ENCODE measurements at regions not wholly inside any gene's neighbourhood (a gene's known extent, or its start where the extent isn't known, plus 50 kb on each side); places are given as distances from the start of the nearest gene placed in this dataset.
A peak's percentile ranks its signal among the peaks of the same experiment; 100 is the strongest.
"Not testable (repeated sequence)": the region's sequence is repeated elsewhere in the genome, so short reads cannot be mapped to it uniquely, and the experiment has no call there.

GRCh38 chr3:157913741-157914150 lies 192.5 kb downstream of the SHOX2 start:
- H3K9me3 Mint-ChIP-seq: no peaks in the 10 kb centered on the region
- CTCF ChIA-PET: no interaction called here

DNA sequence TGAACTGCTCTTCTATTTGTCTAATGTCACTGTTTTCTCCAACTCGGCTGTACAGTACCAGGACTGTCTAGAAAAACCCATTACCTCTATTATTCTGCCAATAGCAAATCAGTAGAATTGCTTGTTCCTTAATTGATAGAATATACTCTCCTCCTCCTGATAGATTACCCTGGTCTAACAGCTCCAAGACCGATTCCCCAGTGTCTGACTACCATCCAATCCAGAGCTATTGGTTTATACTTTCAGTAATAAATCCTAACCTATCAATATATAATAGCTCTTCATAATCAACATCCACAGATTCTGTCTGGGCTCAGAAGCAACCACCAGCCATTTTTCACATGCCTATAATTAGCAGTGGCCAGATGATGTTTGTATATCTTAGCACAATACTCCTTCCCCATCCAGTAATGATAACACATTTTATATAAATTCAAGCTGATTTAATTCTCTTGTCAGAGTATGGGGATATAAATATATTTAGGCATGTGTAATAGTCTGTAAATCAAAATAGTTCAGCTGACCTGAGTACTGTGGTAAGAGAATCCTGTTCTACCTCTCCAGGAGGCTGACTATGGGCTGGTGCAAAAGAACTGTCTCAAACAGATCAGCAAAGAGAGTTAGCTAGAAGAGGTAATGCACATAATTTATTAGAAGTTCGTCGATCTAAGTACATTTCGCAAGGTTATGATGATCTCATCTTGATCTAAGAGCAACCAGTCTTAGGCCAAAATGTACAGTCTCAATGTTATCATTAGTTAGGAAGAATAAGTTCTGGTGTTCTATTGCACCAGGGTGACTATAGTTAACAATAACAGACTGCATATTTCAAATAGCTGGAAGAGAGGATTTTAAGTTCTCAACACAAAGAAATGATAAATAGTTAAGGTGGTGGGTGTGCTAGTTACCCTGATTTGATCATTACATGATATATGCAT lies 193.4 kb downstream of the SHOX2 start:
- ChIA-PET CTCF (no interaction called here), POLR2A (no interaction called here)
- no peak overlapping the region for H3K4me3 Mint-ChIP-seq
- no peaks in the 10 kb centered on the region for H3K36me3 Mint-ChIP-seq (ENCODE audit: low read depth)
- no peaks in the 10 kb centered on the region for H3K4me1 Mint-ChIP-seq
- no peaks in the 10 kb centered on the region for H3K27me3 Mint-ChIP-seq
- no peaks in the 10 kb centered on the region for H3K9me3 Mint-ChIP-seq
- no peak overlapping the region for H3K27ac Mint-ChIP-seq
- DNase-seq: no peak

More at GRCh38 chr3:157913741-157914150, 192.5 kb downstream of the SHOX2 start:
- no peak overlapping the region for H3K27ac Mint-ChIP-seq
- POLR2A ChIA-PET: no interaction called here
- no peaks in the 10 kb centered on the region for H3K4me1 Mint-ChIP-seq
- no peaks in the 10 kb centered on the region for H3K27me3 Mint-ChIP-seq
- no peak overlapping the region for H3K4me3 Mint-ChIP-seq
- DNase-seq: no peak
- no peaks in the 10 kb centered on the region for H3K36me3 Mint-ChIP-seq (ENCODE audit: low read depth)

DNA sequence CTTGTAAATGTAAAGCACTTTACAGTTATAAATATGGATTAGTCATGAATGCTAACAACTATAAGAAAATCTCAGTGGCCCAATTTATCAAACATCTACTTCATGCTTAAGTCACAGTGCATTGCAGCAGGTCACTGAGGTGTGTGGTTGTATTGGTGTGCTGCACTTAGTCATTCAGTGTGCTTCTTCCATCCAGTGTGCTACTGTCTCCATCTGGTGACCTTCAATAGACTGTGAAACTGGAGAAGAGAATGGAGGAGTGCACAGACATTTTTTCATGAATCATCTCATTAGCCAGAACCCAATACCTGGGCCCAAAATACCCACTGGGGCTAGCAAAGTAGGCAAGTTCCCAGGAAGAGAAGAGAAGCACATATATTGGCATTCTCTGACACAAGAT lies 199.6 kb downstream of the SHOX2 start:
- no peak for DNase-seq
- CTCF ChIA-PET: no interaction called here
- Mint-ChIP-seq H3K27ac (no peak overlapping the region), H3K4me3 (no peak overlapping the region), H3K9me3 (peaks cover 3% of the 10 kb centered on the region), H3K4me1 (no peaks in the 10 kb centered on the region), H3K36me3 (ENCODE audit: low read depth) (no peaks in the 10 kb centered on the region), H3K27me3 (no peaks in the 10 kb centered on the region)
- POLR2A ChIA-PET: no interaction called here

DNA sequence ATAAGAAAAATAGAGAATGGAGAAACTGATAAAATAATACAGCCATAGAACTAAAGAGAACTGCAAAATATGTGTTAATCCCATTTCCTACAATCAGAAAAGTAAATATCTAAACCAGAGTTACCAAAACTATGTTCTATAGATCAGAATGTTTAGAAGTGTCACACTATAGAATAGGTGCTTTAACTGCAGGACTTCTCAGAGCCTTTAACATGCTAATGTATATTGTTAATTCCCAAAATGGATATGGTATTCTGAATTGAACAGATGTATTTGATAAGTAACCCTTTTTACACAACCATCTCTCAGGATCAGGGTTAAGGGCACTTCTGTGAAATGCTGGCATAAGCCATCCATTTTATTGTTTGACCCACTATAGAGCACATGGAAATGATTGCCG lies 200.3 kb downstream of the SHOX2 start:
- Mint-ChIP-seq H3K27ac (no peak overlapping the region), H3K36me3 (ENCODE audit: low read depth) (no peaks in the 10 kb centered on the region), H3K27me3 (no peaks in the 10 kb centered on the region), H3K4me1 (no peaks in the 10 kb centered on the region), H3K4me3 (no peak overlapping the region), H3K9me3 (peaks cover 3% of the 10 kb centered on the region)
- no peak for DNase-seq
- ChIA-PET POLR2A (no interaction called here), CTCF (no interaction called here)

GRCh38 chr3:157902680-157903079 lies 203.5 kb downstream of the SHOX2 start:
- DNase-seq; H3K4me1 Mint-ChIP-seq; H3K4me3 Mint-ChIP-seq; H3K9me3 Mint-ChIP-seq; POLR2A ChIA-PET; H3K36me3 Mint-ChIP-seq (ENCODE audit: low read depth); H3K27me3 Mint-ChIP-seq; CTCF ChIA-PET; H3K27ac Mint-ChIP-seq: not testable (repeated sequence)

DNA sequence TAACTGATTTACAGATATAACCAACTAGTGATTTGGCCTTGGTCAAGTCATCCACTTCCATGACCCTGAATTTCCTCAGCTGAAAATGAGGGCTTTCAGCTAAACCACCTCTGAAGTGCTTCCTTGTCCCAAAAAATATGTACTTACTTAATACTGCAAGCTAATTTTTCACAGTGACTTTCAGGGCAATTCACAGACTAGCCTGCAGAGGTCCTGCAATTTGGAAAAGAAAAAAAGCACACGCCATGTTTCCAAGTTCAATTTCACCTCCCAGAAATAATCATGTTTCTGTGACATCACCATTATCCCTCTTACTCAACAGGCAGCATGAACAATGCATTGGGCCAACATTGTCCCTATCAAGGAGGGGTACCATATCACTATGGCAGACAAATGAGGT lies 218.2 kb downstream of the SHOX2 start:
- CTCF ChIA-PET: no interaction called here
- no peaks in the 10 kb centered on the region for H3K27me3 Mint-ChIP-seq
- no peak overlapping the region for H3K4me3 Mint-ChIP-seq
- POLR2A ChIA-PET: no interaction called here
- H3K27ac Mint-ChIP-seq: no peak overlapping the region
- H3K4me1 Mint-ChIP-seq: no peaks in the 10 kb centered on the region
- H3K9me3 Mint-ChIP-seq: no peaks in the 10 kb centered on the region
- H3K36me3 Mint-ChIP-seq (ENCODE audit: low read depth): no peaks in the 10 kb centered on the region
- no peak for DNase-seq

DNA sequence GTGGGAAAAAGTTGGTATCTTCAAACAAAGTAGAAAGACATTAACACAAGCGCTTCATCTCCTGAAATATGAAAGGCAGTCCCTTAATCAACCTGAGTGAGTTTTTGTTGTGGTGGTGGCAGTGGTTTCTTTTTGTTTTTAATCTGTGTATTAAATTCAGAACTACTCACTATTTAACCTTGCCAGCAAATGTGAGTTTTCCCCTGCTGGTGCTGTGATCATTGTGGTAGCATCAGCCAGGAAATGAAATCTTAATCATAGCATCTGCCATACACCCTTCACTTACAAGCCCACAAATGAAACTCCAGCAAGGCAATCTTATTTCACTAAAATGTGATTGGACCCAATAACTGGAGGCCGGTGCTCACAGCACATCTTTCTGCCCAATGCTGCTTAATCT lies 229.7 kb downstream of the SHOX2 start:
- Mint-ChIP-seq H3K27me3 (no peaks in the 10 kb centered on the region), H3K36me3 (ENCODE audit: low read depth) (no peaks in the 10 kb centered on the region), H3K9me3 (no peaks in the 10 kb centered on the region), H3K4me3 (no peak overlapping the region), H3K4me1 (no peaks in the 10 kb centered on the region), H3K27ac (no peak overlapping the region)
- ChIA-PET CTCF (no interaction called here), POLR2A (no interaction called here)
- no peak for DNase-seq

- Mint-ChIP-seq H3K27ac (no peak overlapping the region), H3K27me3 (no peaks in the 10 kb centered on the region), H3K36me3 (ENCODE audit: low read depth) (no peaks in the 10 kb centered on the region), H3K4me1 (no peaks in the 10 kb centered on the region), H3K4me3 (no peak overlapping the region), H3K9me3 (no peaks in the 10 kb centered on the region)
- ChIA-PET CTCF (interaction anchor here (1.2 kb wide), 1 partner anchor 13 kb away, joined by 4 read pairs; no protein-coding TSS in a partner anchor), POLR2A (no interaction called here)
- no peak for DNase-seq
These were observed 233.3 kb downstream of the SHOX2 start for GRCh38 chr3:157872902-157873301.

GRCh38 chr3:157871838-157872460 lies 234.3 kb downstream of the SHOX2 start:
- no peaks in the 10 kb centered on the region for H3K27me3 Mint-ChIP-seq
- H3K9me3 Mint-ChIP-seq: no peaks in the 10 kb centered on the region
- no peaks in the 10 kb centered on the region for H3K4me1 Mint-ChIP-seq
- H3K4me3 Mint-ChIP-seq: no peak overlapping the region
- POLR2A ChIA-PET: no interaction called here
- no peaks in the 10 kb centered on the region for H3K36me3 Mint-ChIP-seq (ENCODE audit: low read depth)
- no peak overlapping the region for H3K27ac Mint-ChIP-seq
- CTCF ChIA-PET: interaction anchor here (1.2 kb wide), 1 partner anchor 12 kb away, joined by 4 read pairs; no protein-coding TSS in a partner anchor
- DNase-seq: no peak

- POLR2A ChIA-PET: no interaction called here
- CTCF ChIA-PET: no interaction called here
- no peaks in the 10 kb centered on the region for H3K36me3 Mint-ChIP-seq (ENCODE audit: low read depth)
- no peak overlapping the region for H3K4me3 Mint-ChIP-seq
- DNase-seq: no peak
- no peaks in the 10 kb centered on the region for H3K9me3 Mint-ChIP-seq
- H3K27me3 Mint-ChIP-seq: no peaks in the 10 kb centered on the region
- H3K27ac Mint-ChIP-seq: no peak overlapping the region
- no peaks in the 10 kb centered on the region for H3K4me1 Mint-ChIP-seq
These were observed 235.0 kb downstream of the SHOX2 start for GRCh38 chr3:157871248-157871647.

GRCh38 chr3:157868946-157869345 lies 237.3 kb downstream of the SHOX2 start:
- CTCF ChIA-PET: no interaction called here
- no peaks in the 10 kb centered on the region for H3K4me1 Mint-ChIP-seq

GRCh38 chr3:157868196-157868595 lies 238.0 kb downstream of the SHOX2 start:
- Mint-ChIP-seq H3K9me3 (no peaks in the 10 kb centered on the region), H3K36me3 (ENCODE audit: low read depth) (no peaks in the 10 kb centered on the region), H3K4me3 (no peak overlapping the region), H3K4me1 (no peaks in the 10 kb centered on the region), H3K27ac (no peak overlapping the region), H3K27me3 (no peaks in the 10 kb centered on the region)
- POLR2A ChIA-PET: no interaction called here
- DNase-seq: no peak
- CTCF ChIA-PET: no interaction called here

More at GRCh38 chr3:157868946-157869345, 237.3 kb downstream of the SHOX2 start:
- POLR2A ChIA-PET: no interaction called here
- H3K4me3 Mint-ChIP-seq: no peak overlapping the region
- no peaks in the 10 kb centered on the region for H3K36me3 Mint-ChIP-seq (ENCODE audit: low read depth)
- H3K9me3 Mint-ChIP-seq: no peaks in the 10 kb centered on the region
- H3K27me3 Mint-ChIP-seq: no peaks in the 10 kb centered on the region
- H3K27ac Mint-ChIP-seq: no peak overlapping the region
- no peak for DNase-seq

- H3K9me3 Mint-ChIP-seq: no peaks in the 10 kb centered on the region
- H3K27me3 Mint-ChIP-seq: no peaks in the 10 kb centered on the region
- no peaks in the 10 kb centered on the region for H3K4me1 Mint-ChIP-seq
- H3K4me3 Mint-ChIP-seq: no peak overlapping the region
- ChIA-PET POLR2A (no interaction called here), CTCF (no interaction called here)
- no peaks in the 10 kb centered on the region for H3K36me3 Mint-ChIP-seq (ENCODE audit: low read depth)
- peak; percentile 49 for DNase-seq
- no peak overlapping the region for H3K27ac Mint-ChIP-seq
These were observed 240.7 kb downstream of the SHOX2 start for GRCh38 chr3:157865352-157866000.
